GM19043 (cell line): ENCODE measurements at regions not wholly inside any gene's neighbourhood (a gene's known extent, or its start where the extent isn't known, plus 50 kb on each side); places are given as distances from the start of the nearest gene placed in this dataset.

ENCODE experiments used
- ATAC-seq: cut with Tn5 transposase; IDR thresholded peaks from one replicate; pipeline ENCODE4 v1.9.1; 2021; ENCODE audit warnings: low read depth; ENCODE audit not compliant: unreplicated experiment

GRCh38 chr1:103265551-103265950, 157.2 kb upstream of the COL11A1 start:
- no peak for ATAC-seq

DNA sequence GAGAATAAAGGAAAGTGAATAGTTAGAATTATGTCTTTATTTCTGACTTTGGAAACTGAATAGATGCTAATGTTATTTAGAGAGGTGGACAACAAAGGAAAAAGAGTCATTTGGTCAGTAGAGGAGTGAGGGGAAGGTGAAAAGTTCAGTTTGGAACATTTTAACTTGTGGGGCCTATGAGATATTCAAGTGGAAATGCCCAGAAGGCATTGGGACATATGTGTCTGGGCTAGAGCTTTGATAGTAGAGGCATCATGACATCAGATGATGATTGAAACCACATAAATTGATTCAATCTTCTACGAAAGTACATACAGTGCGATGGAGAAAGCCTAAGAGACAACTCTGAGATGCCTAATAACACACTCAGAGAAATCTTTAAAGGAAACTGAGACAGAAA, 151.7 kb upstream of the COL11A1 start:
- ATAC-seq = no peak

- no peak for ATAC-seq
Observed at GRCh38 chr1:103256490-103256889, 148.2 kb upstream of the COL11A1 start.

- ATAC-seq = no peak
Observed at GRCh38 chr1:103254691-103255090, 146.4 kb upstream of the COL11A1 start.

- no peak for ATAC-seq
Observed at GRCh38 chr1:103250441-103250861, 142.1 kb upstream of the COL11A1 start.

GRCh38 chr1:103248417-103249102, 140.2 kb upstream of the COL11A1 start:
- no peak for ATAC-seq

DNA sequence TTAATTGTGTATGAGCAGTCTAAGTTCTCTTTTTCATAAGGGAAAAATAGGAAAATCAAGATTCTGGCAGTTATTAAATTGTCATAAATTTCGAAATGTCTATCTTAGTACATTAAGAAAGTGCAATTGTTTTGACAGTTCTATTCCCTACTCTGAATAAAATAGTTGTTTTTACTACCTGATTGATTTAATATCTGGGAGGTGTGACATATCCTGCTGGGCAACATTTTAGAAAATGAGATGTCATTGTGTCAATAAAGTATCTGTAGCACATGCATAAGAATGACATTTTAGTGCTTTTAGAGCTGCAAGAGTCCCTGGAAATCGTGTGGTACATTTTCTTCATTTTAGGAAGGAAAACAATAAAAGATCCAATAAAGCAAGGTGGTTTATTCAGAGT, 139.2 kb upstream of the COL11A1 start:
- no peak for ATAC-seq

DNA sequence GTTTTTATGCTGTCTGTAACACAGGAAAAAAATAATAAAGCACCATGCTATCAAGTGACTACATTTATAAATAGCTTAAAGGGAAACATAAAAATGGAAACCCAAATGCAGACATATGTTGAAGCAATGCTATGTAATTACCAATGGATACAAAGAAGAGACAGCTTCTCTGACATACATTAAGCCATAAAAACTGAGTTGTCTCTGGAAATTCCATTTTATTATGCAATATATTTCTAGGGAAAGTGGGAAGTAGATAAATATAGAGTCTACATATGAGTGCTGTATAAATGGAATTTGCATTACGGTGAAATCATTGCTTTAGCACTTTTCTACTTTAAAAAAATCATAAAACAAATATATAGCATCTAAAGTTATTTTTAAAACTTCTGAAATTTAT, 135.2 kb upstream of the COL11A1 start:
- ATAC-seq = no peak

DNA sequence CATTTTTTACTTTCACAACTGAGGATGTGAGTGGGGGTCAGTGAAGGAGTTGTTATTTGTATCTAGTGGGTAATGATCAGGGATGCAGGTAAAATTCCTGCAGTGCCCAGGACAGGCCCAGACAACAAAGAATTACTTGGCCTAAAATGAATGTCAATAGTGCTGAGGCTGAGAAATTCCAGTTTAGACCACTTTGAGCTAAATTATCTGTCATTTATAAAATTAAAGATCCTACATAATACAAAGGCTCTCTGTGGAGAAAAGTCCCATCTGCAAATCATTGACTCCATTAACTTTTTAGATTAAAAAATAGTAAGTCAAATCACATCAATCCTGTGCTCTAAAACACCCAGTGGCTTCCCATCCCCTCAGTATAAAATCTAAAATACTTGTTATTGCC, 130.7 kb upstream of the COL11A1 start:
- no peak for ATAC-seq

- no peak for ATAC-seq
Observed at GRCh38 chr1:103230061-103230460, 121.7 kb upstream of the COL11A1 start.

- ATAC-seq = no peak
Observed at GRCh38 chr1:103220631-103221041, 112.3 kb upstream of the COL11A1 start.

DNA sequence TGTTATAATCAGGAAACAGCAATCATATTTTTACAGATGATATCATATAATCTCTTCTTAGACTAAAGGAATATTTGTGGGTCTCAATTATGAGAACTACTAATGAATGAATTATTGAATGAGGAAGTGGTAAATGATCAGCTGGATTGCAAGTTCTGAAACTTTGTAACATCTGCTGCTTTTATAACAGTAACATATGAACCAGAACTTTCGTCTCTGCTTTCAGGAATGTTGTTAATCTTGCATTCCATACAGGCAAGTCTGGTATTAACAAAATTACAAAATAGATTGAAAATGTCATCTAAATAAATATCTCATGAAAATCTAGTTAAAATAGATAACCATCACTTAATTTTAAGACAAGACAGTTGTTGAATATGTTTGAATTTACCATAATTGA, 110.5 kb upstream of the COL11A1 start:
- ATAC-seq = no peak

DNA sequence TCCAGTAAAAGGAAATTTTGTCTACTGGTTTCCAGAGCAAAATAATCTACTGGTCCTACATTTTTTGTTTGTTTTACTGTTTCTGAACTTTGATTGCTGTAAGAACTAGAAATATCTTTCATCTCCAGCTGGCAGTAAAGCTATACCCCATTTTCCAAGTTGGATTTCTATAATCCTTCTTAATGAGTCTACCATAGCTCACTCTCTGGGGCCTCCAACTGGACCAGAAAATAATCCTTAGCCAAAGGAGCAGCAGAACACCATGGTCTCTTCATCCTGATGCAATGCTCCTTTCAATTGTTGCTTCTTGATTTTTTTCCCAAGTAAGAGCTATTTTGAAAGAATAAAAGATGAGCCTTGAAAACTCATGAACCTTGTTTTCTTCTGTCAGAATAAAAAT, 110.0 kb upstream of the COL11A1 start:
- no peak for ATAC-seq

DNA sequence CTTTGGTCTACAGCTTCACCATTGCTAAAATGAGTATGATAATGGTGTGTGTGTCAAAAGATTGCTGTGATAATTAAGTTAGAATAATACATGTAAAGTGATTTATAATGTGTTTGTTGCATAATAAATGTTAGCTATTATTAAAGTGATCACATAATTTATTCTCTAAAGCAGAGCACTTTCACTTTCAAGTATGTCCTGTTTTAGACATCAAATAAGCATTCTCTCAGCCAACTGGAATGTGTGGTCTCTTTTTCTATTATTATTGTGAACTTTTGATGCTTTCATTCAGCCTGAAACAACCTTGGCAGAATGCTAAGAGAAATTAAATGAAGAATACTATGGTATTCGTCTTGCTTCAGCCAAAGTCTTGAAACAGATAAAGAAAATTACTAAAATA, 102.8 kb upstream of the COL11A1 start:
- ATAC-seq = no peak

GRCh38 chr1:103208844-103209243, 100.5 kb upstream of the COL11A1 start:
- no peak for ATAC-seq

GRCh38 chr1:103199001-103199400, 90.7 kb upstream of the COL11A1 start:
- ATAC-seq = no peak

DNA sequence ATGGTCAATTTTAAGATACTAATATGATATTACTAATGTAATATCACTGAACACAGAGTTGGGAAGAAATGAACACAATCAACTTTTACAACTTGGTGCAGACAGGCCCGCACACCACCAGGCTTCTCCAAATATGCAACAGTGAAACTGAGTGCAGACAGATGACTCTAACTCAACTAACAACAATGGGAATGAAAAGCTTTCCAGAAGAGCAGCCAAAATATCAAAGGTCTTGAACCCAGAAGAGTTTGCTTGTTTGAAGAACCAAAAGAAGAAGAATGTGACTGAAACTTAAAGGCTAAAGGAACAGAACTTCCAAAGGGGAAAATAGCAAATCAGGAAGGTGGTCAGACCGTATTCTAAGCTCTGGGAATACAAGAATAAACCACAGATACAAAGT, 89.8 kb upstream of the COL11A1 start:
- no peak for ATAC-seq

GRCh38 chr1:103197216-103197615, 88.9 kb upstream of the COL11A1 start:
- no peak for ATAC-seq

DNA sequence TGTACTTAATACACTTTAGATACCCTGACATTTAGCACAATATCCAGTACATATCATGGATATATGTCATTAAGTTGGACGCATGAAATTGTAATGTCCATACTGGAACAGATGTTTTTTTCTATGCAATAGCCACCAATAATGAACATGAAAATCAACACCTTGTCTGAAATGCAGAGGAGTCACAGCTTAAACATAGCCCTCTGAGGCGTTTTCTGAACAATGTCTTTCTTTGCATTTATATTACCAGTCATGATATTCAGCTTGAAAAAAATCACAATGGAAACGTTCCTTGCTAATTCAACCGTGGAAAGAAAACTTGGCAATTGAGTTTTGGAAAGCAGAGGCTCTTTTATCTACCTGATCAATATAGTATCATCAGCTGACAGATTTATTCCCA, 86.7 kb upstream of the COL11A1 start:
- ATAC-seq = no peak

- ATAC-seq = no peak
Observed at GRCh38 chr1:103194060-103194459, 85.7 kb upstream of the COL11A1 start.

DNA sequence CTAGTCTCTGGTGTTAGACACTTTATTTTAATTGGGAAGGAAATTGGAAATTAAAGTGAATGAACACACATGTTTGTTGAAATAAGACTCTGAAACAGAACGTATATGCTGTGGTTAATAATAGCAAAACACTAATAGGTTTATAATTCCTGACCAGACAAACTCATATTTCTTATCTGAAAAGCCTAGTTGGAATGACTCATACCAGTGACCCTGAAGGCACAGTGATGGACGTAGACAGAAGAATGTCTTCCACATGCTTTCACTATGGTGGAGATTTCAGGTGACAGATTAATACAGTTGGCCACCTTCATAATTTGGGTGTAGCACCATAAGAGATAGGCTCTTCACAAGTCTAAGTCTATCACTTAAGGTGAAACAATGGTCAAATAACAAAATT, 83.0 kb upstream of the COL11A1 start:
- no peak for ATAC-seq

- no peak for ATAC-seq
Observed at GRCh38 chr1:103190766-103191165, 82.4 kb upstream of the COL11A1 start.

DNA sequence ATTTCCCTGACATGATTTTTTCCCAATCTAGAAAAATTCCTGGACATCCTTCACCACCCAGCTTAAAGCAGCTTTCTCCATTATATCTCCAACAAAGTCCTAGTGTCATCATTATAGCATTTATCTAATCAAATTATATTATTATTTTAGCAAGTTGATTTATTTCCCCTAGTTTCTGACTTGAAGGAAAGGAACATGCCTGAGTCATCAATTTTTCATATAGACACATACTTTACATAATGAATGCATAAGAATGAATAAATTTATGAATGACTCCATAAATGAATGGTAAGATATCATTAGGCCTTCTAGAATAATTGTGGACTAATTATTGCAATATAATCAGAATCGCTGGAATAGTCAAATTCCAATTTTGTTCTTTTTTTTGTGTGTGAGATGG, 79.4 kb upstream of the COL11A1 start:
- ATAC-seq = no peak
